ENCODE measurements at regions not wholly inside any gene's neighbourhood (a gene's known extent, or its start where the extent isn't known, plus 50 kb on each side); places are given as distances from the start of the nearest gene placed in this dataset.

DNA sequence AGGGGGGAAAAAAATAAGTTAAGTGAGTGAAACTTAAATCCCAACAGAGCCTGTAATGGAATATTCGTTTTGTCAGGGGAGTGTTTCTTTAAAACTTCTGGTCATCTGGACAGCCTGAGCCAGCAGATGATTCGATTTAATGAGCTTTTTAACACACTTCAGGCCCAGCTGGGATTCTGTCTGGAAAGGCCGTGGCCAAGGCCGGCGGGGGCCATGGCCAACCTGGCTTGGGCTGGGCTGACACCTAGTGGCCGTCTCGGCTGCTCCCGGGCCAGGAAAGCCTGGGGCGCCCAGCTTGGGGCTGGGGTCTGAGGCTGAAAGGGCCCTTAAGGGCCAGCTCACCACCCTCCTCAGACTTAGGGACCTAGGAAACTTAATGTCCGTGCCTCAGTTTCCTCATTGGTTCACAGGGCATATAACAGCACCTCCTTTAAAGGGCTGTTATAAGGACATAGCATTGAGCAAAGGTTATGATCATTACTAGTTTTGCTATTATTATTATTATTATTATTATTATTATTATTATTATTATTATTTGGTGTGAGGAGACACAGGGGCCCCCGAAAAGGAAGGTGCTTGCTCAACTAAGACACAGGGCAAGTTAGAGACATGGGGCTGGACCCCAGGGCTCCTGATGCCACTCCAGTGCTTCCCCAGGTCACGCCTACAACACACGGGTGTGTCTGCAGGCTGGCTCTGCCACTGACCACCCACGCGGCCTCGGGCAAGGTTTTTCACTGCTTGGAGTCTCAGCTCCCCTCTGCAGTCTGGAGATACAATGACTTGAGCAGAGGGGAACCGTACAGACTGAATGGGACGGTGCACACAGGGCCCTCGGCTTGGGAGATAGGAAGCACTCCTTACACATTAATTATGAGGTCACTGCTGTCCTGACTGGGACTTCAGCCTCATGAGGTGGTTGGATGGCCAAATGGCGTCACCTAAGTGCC lies 84.0 kb downstream of the SYNE3 start:
- Histone ChIP-seq H3K9me3 (ENCODE audit: low read length) (no peaks in the 10 kb centered on the region), H3K4me3 (replicated peaks in 1 of 3; ENCODE audit: insufficient read depth in 1 of 3, low read depth in 2 of 3, low read length in 3 of 3) (no peak overlapping the region), H2AFZ (ENCODE audit: low read length) (no peak overlapping the region), H3K4me1 (ENCODE audit: insufficient read depth, low read length) (peaks cover 28% of the 10 kb centered on the region), H3K4me2 (ENCODE audit: low read depth, low read length) (no peak overlapping the region), H4K20me1 (ENCODE audit: insufficient read depth, low read length) (no peaks in the 10 kb centered on the region), H3K27me3 (ENCODE audit: control insufficient read depth in 1 of 2, insufficient read depth in 2 of 2, low read length in 2 of 2) (no peaks in the 10 kb centered on the region), H3K27ac (ENCODE audit: extremely low read length, insufficient read depth, low read length) (no peak overlapping the region), H3K36me3 (replicated peaks in 1 of 2; ENCODE audit: control insufficient read depth in 1 of 2, insufficient read depth in 2 of 2, low read length in 2 of 2) (peaks cover 5 to 23% of the 10 kb centered on the region in 2 experiments; a peak in 4 of 5 replicates), H3K9ac (ENCODE audit: insufficient read depth, low read depth, low read length) (no peak overlapping the region), H3K79me2 (ENCODE audit: insufficient read depth, low read length) (no peaks in the 10 kb centered on the region)
- DNase-seq (ENCODE audit: low spot score) (peak; percentile 16), ATAC-seq (peak; percentile 90), FAIRE-seq (no peak)
- ChIA-PET POLR2A (interaction anchor here (1.1 to 1.3 kb wide), 3 partner anchors 12 to 91 kb away, joined by 3 read pairs; no protein-coding TSS in a partner anchor), CTCF (ENCODE audit: low intra/inter-chr PET ratio, low total read pairs) (interaction anchor here (1.4 kb wide), 1 partner anchor 203 kb away, joined by 4 read pairs; no protein-coding TSS in a partner anchor)
- intact Hi-C loops (cut with micrococcal nuclease; ENCODE audit: unreplicated experiment) (loop anchor here (1.0 to 10.0 kb wide), 2 partner anchors 208 to 743 kb away; no protein-coding TSS in a partner anchor), in situ Hi-C loops (cut with HindIII; ENCODE audit: extremely low pct_ligation_motif_present, low pct_unique_long_range_greater_than_20kb) (loop anchor here (5.0 kb wide), 1 partner anchor 745 kb away; no protein-coding TSS in a partner anchor)
- BruUV-seq (replicated peaks): no TSS peak
- WGBS (ENCODE audit: low lambda C conversion rate): 47% methylated on average over 5 of the region's 20 CpGs
- TF ChIP-seq, protein P1, sequence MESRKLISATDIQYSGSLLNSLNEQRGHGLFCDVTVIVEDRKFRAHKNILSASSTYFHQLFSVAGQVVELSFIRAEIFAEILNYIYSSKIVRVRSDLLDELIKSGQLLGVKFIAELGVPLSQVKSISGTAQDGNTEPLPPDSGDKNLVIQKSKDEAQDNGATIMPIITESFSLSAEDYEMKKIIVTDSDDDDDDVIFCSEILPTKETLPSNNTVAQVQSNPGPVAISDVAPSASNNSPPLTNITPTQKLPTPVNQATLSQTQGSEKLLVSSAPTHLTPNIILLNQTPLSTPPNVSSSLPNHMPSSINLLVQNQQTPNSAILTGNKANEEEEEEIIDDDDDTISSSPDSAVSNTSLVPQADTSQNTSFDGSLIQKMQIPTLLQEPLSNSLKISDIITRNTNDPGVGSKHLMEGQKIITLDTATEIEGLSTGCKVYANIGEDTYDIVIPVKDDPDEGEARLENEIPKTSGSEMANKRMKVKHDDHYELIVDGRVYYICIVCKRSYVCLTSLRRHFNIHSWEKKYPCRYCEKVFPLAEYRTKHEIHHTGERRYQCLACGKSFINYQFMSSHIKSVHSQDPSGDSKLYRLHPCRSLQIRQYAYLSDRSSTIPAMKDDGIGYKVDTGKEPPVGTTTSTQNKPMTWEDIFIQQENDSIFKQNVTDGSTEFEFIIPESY (CRISPR knock-in tag; IDR thresholded peaks at IDR 0.05): no peak
- TF ChIP-seq ZNF510 (CRISPR knock-in tag; IDR thresholded peaks at IDR 0.05; ENCODE audit: low read depth): no peak
- TF ChIP-seq SMAD3 (CRISPR knock-in tag; IDR thresholded peaks at IDR 0.05): no peak
- TF ChIP-seq, protein P2, sequence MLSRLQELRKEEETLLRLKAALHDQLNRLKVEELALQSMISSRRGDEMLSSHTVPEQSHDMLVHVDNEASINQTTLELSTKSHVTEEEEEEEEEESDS (CRISPR knock-in tag; IDR thresholded peaks at IDR 0.05; ENCODE audit: borderline replicate concordance): no peak
- TF ChIP-seq, protein P3, sequence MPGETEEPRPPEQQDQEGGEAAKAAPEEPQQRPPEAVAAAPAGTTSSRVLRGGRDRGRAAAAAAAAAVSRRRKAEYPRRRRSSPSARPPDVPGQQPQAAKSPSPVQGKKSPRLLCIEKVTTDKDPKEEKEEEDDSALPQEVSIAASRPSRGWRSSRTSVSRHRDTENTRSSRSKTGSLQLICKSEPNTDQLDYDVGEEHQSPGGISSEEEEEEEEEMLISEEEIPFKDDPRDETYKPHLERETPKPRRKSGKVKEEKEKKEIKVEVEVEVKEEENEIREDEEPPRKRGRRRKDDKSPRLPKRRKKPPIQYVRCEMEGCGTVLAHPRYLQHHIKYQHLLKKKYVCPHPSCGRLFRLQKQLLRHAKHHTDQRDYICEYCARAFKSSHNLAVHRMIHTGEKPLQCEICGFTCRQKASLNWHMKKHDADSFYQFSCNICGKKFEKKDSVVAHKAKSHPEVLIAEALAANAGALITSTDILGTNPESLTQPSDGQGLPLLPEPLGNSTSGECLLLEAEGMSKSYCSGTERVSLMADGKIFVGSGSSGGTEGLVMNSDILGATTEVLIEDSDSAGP (CRISPR knock-in tag; IDR thresholded peaks at IDR 0.05; ENCODE audit: borderline replicate concordance): no peak
- TF ChIP-seq ZFY (CRISPR knock-in tag; IDR thresholded peaks at IDR 0.05): peak; percentile 28; the same call in 1 of the 2 replicates
- no peak for TF ChIP-seq HDAC1 (CRISPR knock-in tag; IDR thresholded peaks at IDR 0.05)
- no peak for TF ChIP-seq TEAD3 (CRISPR knock-in tag; optimal IDR thresholded peaks at IDR 0.05; ENCODE audit: borderline replicate concordance)
- TF ChIP-seq, protein P4, sequence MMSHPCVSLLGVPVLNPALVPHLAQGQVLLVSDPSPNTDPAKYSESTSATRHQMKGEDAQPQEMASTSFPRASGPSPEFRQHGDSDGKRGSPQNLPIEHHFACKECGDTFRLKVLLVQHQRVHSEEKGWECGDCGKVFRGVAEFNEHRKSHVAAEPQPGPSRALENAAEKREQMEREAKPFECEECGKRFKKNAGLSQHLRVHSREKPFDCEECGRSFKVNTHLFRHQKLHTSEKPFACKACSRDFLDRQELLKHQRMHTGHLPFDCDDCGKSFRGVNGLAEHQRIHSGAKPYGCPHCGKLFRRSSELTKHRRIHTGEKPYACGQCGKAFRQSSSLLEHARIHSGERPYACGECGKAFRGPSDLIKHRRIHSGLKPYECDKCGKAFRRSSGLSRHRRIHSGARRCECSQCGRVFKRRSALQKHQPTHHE (CRISPR knock-in tag; IDR thresholded peaks at IDR 0.05; ENCODE audit: borderline replicate concordance): no peak
- TF ChIP-seq RAD21 (CRISPR knock-in tag; IDR thresholded peaks at IDR 0.05): peak; percentile 80
- no peak for TF ChIP-seq AGO1 (IDR thresholded peaks at IDR 0.05; ENCODE audit: low read depth, low read length, poor library complexity, severe bottlenecking)
- peak; percentile 36 for TF ChIP-seq XRCC5 (optimal IDR thresholded peaks at IDR 0.05; ENCODE audit: low read length)
- TF ChIP-seq, protein P5, sequence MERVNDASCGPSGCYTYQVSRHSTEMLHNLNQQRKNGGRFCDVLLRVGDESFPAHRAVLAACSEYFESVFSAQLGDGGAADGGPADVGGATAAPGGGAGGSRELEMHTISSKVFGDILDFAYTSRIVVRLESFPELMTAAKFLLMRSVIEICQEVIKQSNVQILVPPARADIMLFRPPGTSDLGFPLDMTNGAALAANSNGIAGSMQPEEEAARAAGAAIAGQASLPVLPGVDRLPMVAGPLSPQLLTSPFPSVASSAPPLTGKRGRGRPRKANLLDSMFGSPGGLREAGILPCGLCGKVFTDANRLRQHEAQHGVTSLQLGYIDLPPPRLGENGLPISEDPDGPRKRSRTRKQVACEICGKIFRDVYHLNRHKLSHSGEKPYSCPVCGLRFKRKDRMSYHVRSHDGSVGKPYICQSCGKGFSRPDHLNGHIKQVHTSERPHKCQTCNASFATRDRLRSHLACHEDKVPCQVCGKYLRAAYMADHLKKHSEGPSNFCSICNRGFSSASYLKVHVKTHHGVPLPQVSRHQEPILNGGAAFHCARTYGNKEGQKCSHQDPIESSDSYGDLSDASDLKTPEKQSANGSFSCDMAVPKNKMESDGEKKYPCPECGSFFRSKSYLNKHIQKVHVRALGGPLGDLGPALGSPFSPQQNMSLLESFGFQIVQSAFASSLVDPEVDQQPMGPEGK (CRISPR knock-in tag; IDR thresholded peaks at IDR 0.05): peak; percentile 55; the same call in 1 of the 2 replicates
- TF ChIP-seq ZFYVE20 (CRISPR knock-in tag; IDR thresholded peaks at IDR 0.05; ENCODE audit: borderline replicate concordance, low read depth): no peak

Measured in HepG2 (cell line).